ENCODE measurements at regions not wholly inside any gene's neighbourhood (a gene's known extent, or its start where the extent isn't known, plus 50 kb on each side); places are given as distances from the start of the nearest gene placed in this dataset.

DNA sequence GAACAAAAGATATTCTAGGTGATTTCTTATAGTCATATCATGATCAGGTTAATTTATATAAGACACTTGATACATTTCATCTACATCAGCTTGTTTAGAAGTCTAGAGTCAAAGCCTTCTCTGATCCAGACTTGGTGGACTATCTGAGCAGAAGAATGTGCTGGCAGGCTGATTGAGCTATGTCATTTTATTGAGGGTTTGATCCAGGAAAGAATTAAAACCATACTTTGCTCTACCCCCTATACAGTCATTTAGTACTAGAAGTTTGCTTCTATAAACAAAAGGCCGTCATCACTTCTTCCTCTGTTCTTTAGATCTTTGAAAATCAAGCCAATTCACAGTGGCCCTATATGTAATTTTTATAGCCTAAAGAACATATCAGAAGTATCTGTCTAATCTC is 173.1 kb upstream of the PITX2 start:
- Histone ChIP-seq H2BK5ac (ENCODE audit: low read depth, low read length, poor library complexity, severe bottlenecking) (no peak overlapping the region), H3K9me1 (ENCODE audit: insufficient read depth, low read length) (no peaks in the 10 kb centered on the region), H3K27me3 (ENCODE audit: control insufficient read depth, insufficient read depth, low read length) (peaks cover 2% of the 10 kb centered on the region; the same call in 1 of the 2 replicates), H4K8ac (ENCODE audit: low read depth in 2 of 2, low read length in 2 of 2) (no peak overlapping the region), H2AK9ac (replicated peaks; ENCODE audit: low read depth, low read length, poor library complexity) (no peak overlapping the region), H2AK5ac (ENCODE audit: low read depth, low read length) (no peak overlapping the region), H3K27ac (ENCODE audit: insufficient read depth, low read length) (no peak overlapping the region), H3K14ac (replicated peaks; ENCODE audit: low read depth, low read length) (no peak overlapping the region), H3K9me3 (ENCODE audit: control insufficient read depth, insufficient read depth, low read length) (no peaks in the 10 kb centered on the region), H4K91ac (ENCODE audit: insufficient read depth, low read depth, low read length) (no peak overlapping the region), H4K5ac (ENCODE audit: low read depth, low read length) (no peak overlapping the region), H3K4me3 (ENCODE audit: insufficient read depth, low read depth, low read length) (no peak overlapping the region), H3K56ac (ENCODE audit: extremely low read depth, insufficient read depth, low read length) (no peak overlapping the region), H3K9ac (ENCODE audit: low read depth, low read length) (no peak overlapping the region), H3K79me1 (ENCODE audit: low read depth in 1 of 2, low read length in 2 of 2) (no peaks in the 10 kb centered on the region), H2BK20ac (ENCODE audit: low read depth, low read length) (no peak overlapping the region), H3K4ac (ENCODE audit: low read depth, low read length) (no peak overlapping the region), H3K23ac (ENCODE audit: low read depth, low read length) (no peak overlapping the region), H2AFZ (replicated peaks; ENCODE audit: low read length, poor library complexity) (no peak overlapping the region), H3K4me1 (ENCODE audit: control insufficient read depth, insufficient read depth, low read length) (peaks cover 6% of the 10 kb centered on the region; the same call in 1 of the 2 replicates), H4K20me1 (ENCODE audit: insufficient read depth, low read length) (no peaks in the 10 kb centered on the region), H3K4me2 (ENCODE audit: low read depth, low read length) (no peak overlapping the region), H3K18ac (ENCODE audit: low read depth, low read length) (no peak overlapping the region), H2BK120ac (ENCODE audit: low read depth, low read length) (no peak overlapping the region), H3K36me3 (ENCODE audit: control insufficient read depth, insufficient read depth, low read length) (no peaks in the 10 kb centered on the region), H2BK15ac (ENCODE audit: low read depth, low read length) (no peak overlapping the region)
- BruUV-seq (replicated peaks): no TSS peak
- TF ChIP-seq RCOR1 (IDR thresholded peaks at IDR 0.05; ENCODE audit: insufficient replicate concordance, low read length): no peak
- TF ChIP-seq SMC3 (IDR thresholded peaks at IDR 0.05; ENCODE audit: low read depth, low read length): no peak
- TF ChIP-seq FOS (IDR thresholded peaks at IDR 0.05; ENCODE audit: low read depth, low read length): no peak
- no peak for TF ChIP-seq MXI1 (IDR thresholded peaks at IDR 0.05; ENCODE audit: borderline replicate concordance, low read depth, low read length)
- TF ChIP-seq RAD21 (IDR thresholded peaks at IDR 0.05; ENCODE audit: low read length): no peak
- TF ChIP-seq CEBPB (IDR thresholded peaks at IDR 0.05; ENCODE audit: low read depth, low read length): no peak
- TF ChIP-seq BHLHE40 (IDR thresholded peaks at IDR 0.05; ENCODE audit: low read depth, low read length): no peak
- TF ChIP-seq RFX5 (IDR thresholded peaks at IDR 0.05; ENCODE audit: low read depth, low read length): no peak
- no peak for TF ChIP-seq POLR2A (IDR thresholded peaks at IDR 0.05; ENCODE audit: low read depth, low read length)
- TF ChIP-seq NFE2L2 (IDR thresholded peaks at IDR 0.05; ENCODE audit: low read depth, low read length): no peak
- ATAC-seq (ENCODE audit: low read depth): no peak
- in situ Hi-C loops (cut with MboI; ENCODE audit: low sequenced_read_pairs): no loop called here
- intact Hi-C loops (cut with micrococcal nuclease): no loop called here
- dilution Hi-C loops (cut with HindIII; ENCODE audit: low sequenced_read_pairs, unreplicated experiment): no loop called here
- WGBS, 2 experiments (ENCODE audit: extremely low coverage in 2 of 2, insufficient read length in 1 of 2): no CpG with 5 or more reads among the region's 1 CpG
- CTCF ChIA-PET: no interaction called here
- DNase-seq: no peak
- POLR2A ChIA-PET (ENCODE audit: unreplicated experiment): no interaction called here

Data from IMR-90 (cell line).